ENCODE measurements at regions not wholly inside any gene's neighbourhood (a gene's known extent, or its start where the extent isn't known, plus 50 kb on each side); places are given as distances from the start of the nearest gene placed in this dataset.
A peak's percentile ranks its signal among the peaks of the same experiment; 100 is the strongest.

GRCh38 chr11:130655300-130655699 is 206.9 kb downstream of the ADAMTS15 start:
- TF ChIP-seq CTCF (IDR thresholded peaks at IDR 0.05; ENCODE audit: insufficient read depth, low read depth, low read length, missing control alignments), result no peak
- no peak overlapping the region for H3K4me3 ChIP-seq (ENCODE audit: low read length)
- DNase-seq (ENCODE audit: low read depth), result no peak

GRCh38 chr11:130666781-130667251 is 218.4 kb downstream of the ADAMTS15 start:
- TF ChIP-seq CTCF (IDR thresholded peaks at IDR 0.05; ENCODE audit: insufficient read depth, low read depth, low read length, missing control alignments), result no peak
- no peak overlapping the region for H3K4me3 ChIP-seq (ENCODE audit: low read length)
- DNase-seq (ENCODE audit: low read depth), result no peak

GRCh38 chr11:130668751-130669150 is 220.3 kb downstream of the ADAMTS15 start:
- TF ChIP-seq CTCF (IDR thresholded peaks at IDR 0.05; ENCODE audit: insufficient read depth, low read depth, low read length, missing control alignments), result no peak
- H3K4me3 ChIP-seq (ENCODE audit: low read length), result no peak overlapping the region
- DNase-seq (ENCODE audit: low read depth), result no peak

- no peak overlapping the region for H3K4me3 ChIP-seq (ENCODE audit: low read length)
- no peak for TF ChIP-seq CTCF (IDR thresholded peaks at IDR 0.05; ENCODE audit: insufficient read depth, low read depth, low read length, missing control alignments)
- no peak for DNase-seq (ENCODE audit: low read depth)
Observed at GRCh38 chr11:130670200-130670599, 221.8 kb downstream of the ADAMTS15 start.

GRCh38 chr11:130671801-130672700 is 223.6 kb downstream of the ADAMTS15 start:
- no peak overlapping the region for H3K4me3 ChIP-seq (ENCODE audit: low read length)
- DNase-seq (ENCODE audit: low read depth), result peak; percentile 60
- no peak for TF ChIP-seq CTCF (IDR thresholded peaks at IDR 0.05; ENCODE audit: insufficient read depth, low read depth, low read length, missing control alignments)

- no peak overlapping the region for H3K4me3 ChIP-seq (ENCODE audit: low read length)
- peak; percentile 62 for DNase-seq (ENCODE audit: low read depth)
- no peak for TF ChIP-seq CTCF (IDR thresholded peaks at IDR 0.05; ENCODE audit: insufficient read depth, low read depth, low read length, missing control alignments)
Observed at GRCh38 chr11:130672911-130673310, 224.5 kb downstream of the ADAMTS15 start.

All from epithelial cell of esophagus (primary cell).